GM12892 (cell line): ENCODE measurements at regions not wholly inside any gene's neighbourhood (a gene's known extent, or its start where the extent isn't known, plus 50 kb on each side); places are given as distances from the start of the nearest gene placed in this dataset.

ENCODE experiments used
- POLR2A ChIP-seq: IDR thresholded peaks from 2 replicates; pipeline ENCODE4 v1.6.1; 2011; ENCODE audit warnings: low read depth, low read length, control low read depth
- POLR2AphosphoS5 ChIP-seq: IDR thresholded peaks from 2 replicates; pipeline ENCODE4 v1.6.1; 2011; ENCODE audit warnings: low read depth, low read length, control low read depth
- TAF1 ChIP-seq: IDR thresholded peaks from 2 replicates; pipeline ENCODE4 v1.6.1; 2011; ENCODE audit warnings: low read depth, mild to moderate bottlenecking, control low read depth, low read length, borderline replicate concordance

GRCh38 chr9:107669422-107669821 lies 179.9 kb upstream of the KLF4 start:
- TF ChIP-seq POLR2A (no peak), POLR2AphosphoS5 (no peak), TAF1 (no peak)
